Activated CD4-positive, alpha-beta T cell treated with anti-CD3 and anti-CD28 coated beads for 48 hours (primary cell): ENCODE measurements at regions not wholly inside any gene's neighbourhood (a gene's known extent, or its start where the extent isn't known, plus 50 kb on each side); places are given as distances from the start of the nearest gene placed in this dataset.

Experiments used
- DNase-seq: peaks from one replicate; pipeline ENCODE4 v3.0.0-alpha.2; 2020

DNA sequence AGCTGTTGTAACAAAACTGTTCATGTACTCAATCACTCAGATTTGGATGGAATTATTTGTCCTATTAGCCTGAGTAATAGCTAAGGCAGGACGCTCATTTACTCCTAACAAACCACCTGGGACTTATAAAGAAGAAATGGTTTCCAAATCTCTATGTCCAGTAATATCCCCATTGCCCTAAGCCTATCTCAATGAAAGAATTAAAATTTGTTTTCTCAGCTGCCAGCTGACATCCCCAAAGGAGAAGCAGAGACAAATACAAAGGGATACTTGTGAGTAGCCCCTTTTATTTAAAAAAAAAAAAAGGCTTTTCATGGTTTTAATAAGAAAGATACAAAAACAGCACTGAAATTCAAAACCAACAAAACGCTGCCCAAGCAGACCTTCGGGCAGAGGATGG lies 211.4 kb upstream of the PARD3B start:
- DNase-seq: no peak

DNA sequence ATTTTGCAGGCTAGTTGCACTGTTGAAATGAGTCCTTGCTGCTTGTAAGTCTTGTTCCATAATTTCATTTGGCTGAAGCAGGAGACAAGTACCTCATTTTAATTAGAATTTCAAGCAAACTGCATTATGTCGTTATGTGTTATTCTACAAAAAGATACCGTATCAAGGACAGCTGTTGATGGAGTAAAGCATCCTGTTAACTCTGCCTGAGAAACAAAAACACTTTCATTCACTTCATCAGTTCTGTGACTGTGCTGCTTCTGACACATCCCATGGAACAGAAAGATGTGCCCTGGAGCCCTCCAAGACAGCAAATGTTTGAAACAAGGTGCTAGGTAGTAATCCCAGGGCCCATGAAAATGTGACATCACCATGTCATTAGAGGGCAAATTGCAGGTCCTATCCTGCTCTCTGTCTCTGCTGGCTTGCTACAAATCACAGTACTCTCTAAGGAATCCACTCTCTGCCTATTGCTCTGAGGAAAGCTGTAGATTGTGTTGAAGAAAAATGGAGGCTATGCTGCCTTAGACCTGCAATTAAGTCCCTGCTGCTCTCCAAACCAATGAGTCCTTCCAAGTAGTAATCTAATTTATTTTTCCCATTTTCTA lies 209.7 kb upstream of the PARD3B start:
- no peak for DNase-seq

DNA sequence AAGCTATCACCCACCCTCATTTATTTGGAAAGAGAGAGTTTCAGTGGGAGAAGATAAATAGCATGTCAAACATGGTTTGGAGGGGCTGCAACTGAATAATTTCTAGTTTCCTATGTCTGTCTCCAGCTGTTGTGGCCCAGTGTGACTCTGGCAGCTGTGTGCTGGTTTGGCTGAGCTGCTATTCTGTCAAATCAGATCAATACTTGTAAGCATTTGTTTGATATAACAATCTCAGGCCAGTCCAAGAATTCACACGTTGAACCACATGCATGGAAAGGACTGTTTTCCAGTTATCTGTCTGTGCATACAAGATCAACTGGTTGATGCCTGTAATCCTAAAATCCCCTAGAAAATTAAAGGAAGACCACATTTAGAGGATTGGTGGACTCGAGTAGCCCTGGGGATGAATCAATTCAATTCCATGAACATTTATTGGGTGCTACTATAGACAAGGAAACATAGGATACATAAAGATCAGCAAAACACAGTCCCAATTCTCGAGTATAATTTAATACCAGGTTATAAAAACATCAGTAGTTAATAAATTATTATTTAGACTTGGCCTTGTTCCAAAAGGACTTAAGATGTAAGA lies 209.0 kb upstream of the PARD3B start:
- no peak for DNase-seq

DNA sequence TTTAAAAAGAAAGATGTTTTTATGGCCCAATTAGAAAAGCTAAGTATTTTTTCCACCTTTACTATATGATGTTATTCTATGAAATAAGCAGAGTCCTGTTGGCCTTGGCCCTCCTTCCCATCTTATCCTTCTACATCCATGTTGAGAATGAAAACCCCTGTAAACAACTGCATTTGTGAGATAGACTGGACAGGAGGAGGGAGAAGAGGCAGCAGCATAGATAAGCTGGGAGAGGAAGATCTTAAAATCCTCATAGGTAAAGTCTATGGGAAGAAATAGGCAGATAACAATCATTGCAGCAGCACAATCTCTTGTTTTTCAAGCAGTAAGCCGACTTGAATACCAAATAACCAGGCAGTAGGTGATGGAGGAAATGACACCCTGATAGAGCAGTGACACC lies 207.6 kb upstream of the PARD3B start:
- DNase-seq: no peak

DNA sequence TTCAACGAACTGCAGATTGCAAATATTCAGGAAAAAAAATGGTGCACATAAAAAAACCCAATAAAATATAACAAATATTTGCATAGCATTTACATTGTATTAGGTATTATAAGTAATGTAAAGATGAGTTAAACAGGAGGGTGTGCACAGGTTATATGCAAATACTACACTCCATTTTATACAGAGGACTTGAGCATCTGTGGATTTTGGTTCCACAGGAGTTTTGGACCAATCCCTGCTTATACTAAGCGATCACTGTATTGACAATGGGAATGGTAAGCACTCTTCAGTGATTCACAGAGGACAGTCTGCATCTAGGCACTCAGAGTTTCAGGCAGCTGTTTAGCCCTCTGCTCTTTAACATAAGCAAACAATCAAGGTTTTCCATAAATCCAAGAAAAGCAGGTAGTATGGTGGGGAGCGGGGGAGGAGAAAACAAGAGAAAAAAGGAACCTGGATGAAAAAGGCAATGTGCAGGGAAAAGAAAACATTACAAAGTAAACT lies 206.0 kb upstream of the PARD3B start:
- DNase-seq: no peak

DNA sequence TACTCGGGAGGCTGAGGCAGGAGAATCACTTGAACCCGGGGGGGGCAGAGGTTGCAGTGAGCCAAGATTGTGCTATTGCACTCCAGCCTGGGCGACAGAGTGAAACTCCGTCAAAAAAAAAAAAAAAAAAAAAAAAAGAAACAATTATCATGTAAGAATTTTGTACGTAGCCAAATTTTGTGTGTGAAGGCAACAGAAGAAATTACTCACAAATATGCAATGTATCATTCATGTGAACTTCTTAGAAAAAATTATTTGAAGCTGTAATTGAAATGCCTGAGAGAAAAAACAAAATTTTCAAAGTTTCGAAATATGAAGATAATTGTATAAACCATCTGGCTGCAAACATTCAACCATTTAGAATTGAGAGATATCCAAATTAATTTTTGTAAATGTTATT lies 204.8 kb upstream of the PARD3B start:
- DNase-seq: no peak

DNA sequence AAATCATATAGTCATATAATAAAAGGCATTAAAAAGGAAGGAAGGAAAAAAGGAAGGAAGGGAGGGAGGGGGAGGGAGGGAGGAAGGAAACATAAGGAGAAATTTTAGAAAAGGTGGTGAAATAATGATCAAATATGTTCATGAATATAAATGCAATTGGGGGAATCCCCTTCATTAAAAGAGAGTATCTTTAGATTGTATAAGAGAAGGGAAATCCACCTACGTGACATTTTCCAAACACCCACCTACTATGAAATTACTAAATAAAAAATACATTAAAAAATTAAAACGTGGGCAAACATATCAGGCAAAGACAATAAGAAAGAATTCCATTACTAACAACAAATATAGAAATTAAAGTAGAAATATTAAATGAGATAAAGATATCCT lies 203.4 kb upstream of the PARD3B start:
- DNase-seq: no peak

DNA sequence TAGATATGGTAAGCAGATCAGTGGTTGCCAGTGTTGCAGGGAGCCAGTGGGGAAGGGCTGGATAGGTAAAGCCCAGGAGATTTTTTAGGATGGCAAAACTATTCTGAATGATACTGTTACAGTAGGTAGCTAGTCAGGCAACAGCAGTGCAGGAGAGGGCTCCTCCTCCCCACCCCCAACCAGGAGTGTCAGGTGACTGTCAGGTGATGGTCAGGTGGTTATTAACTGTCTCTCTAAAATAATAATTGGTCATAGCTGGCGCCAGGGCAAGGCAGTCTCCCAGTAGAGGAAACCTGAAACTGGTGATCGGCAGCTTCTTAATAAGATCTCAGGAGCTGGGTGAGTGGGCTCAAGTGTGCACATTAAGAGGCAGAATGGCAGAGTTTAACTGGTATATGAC lies 201.6 kb upstream of the PARD3B start:
- DNase-seq: no peak

DNA sequence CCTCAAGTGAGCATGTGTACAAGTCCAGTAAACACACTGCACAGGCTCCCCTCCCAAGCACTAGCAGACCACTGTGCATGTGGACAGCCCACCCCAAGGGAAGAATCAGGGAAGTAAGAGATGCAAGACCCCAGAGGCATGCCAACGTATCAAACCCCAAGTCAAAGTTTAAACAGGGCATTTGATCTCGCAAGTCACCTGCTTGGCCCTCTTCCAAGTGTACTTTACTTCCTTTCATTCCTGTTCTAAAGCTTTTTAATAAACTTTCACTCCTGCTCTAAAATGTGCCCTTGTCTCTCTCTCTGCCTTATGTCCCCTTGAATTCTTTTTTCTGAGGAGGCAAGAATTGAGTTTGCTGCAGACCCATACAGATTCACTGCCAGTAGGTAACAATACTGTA lies 201.2 kb upstream of the PARD3B start:
- DNase-seq: no peak

DNA sequence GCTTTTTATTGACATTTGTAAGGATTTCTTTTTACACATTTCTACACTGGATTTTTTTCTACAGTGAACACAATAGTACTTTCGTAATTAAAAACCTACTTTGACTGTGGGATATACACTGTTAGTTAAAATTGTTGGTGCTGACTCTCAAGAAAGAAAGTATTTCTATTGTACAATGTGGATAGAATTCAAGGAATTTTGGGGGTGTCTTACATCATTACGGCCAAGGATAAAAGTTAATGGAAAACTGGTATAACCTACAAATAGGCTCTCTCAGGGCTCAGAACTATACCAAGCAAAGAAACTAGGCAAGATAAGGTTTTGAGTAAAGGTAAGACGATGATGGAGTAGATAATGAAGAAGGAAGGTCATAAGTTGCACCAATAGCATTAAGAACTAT lies 198.4 kb upstream of the PARD3B start:
- no peak for DNase-seq

DNA sequence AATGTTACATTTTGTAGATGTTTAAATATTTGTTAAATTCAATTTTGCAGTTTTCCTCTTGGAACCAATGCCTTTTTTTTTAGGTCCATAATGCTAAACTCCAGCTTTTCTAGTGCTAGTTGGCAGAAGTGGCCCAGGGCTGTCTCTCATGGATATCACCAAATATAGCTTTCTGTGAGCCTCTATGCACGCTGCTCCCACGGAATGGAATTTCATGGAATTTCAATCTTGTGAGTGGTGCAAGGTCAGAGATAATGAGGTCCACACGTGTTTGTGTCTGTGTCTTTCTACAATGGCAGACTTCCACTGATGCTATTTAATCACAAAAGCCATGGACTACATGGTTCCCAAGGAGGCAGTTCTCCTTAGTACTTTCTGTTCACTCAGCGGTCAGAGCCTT lies 191.5 kb upstream of the PARD3B start:
- DNase-seq: no peak

DNA sequence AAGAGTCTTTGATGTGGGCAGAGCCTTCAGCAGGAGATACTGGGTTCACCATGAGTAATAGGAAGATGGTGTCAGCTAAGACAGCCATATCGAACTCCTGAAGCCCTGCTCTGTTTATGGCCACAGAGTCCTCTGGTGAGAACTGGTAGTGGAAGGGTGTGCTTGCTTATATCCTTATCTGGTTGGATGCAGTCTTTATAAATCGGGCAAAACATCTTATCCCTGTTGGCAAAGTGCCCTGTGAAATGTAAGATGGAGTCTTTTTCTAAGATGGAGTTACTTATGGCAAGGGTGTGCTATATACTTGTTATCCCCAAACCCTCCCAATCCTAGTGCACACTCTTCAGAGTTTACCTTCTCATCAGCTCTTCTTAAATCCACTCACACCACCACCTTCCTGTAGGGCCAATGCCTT lies 190.8 kb upstream of the PARD3B start:
- DNase-seq: no peak

DNA sequence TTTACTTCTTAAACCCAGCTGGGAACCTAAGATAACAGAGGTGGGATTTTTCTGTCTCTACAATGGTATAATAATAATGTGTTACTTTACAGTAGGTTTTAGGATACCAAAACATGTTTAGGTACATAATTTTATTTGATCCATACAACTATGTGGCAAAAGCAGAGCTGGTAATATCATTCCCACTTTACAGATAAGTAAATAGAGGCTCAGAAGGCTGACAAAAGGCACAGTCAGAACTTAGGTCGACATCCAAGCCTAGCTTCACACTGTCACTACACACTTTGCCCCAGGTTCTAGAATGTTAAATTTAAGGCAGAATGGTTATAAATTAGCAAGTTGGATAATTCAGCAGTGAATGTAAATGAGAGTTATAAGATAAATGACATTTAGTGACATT lies 189.6 kb upstream of the PARD3B start:
- no peak for DNase-seq

DNA sequence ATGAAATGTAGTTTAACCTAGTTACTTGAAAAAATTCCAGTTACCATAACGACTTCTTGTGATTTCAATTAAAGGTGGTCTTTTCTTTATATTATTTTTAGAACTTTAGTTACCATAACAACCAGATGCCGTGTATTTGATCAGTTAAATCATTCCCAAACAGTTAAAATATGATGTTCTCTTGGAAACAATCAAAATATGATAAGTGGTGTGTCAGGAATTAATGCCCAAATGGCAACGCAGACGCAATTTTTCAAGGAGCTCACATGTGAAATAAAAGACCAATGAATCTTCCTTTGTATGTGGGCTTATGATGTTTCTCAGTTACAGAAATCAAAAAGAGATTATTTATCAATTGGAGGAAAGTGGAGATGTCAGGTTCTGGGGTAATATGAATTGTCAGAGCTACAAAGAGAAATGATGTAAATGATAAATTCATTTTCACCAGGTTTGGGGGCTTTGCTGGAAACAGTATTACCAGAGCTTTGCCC lies 189.1 kb upstream of the PARD3B start:
- DNase-seq: no peak

DNA sequence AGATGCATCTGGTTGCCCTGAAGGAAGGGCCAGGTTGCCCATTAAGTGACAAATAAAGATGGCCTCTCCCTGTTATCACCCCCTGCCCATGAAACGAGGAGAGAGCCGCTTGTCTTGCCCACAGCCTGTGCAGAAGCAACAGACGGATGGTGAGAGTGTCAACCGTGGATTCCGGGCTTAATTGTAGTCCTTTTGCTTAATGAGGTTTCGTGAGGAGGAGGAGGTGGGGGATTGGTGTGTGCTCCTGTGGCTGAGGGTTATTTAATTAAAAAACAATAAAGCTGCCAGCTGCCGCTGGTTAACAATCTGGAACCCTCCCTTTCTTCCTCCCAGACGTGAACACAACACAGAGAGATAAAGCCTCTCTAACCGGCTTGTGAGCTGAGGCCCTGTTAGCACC lies 188.0 kb upstream of the PARD3B start:
- no peak for DNase-seq

DNA sequence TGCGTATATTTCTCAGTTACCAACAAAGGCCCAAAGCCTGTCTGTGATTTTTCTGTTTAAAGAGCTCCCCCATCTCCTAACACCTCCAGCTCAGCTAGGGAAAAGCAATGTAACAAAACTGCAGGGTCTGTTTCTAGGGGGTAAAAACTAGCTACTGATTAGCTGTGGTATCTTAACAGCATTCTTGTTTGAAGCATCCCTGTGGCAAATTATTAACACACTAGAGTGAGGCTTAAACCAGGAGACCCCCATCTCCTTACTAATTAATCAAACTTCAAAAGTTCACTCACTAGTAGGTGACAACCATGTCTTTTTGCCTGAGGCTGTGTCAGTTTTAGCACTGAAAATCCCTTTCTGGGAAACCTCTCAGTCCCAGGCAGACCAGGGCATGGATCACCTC lies 186.2 kb upstream of the PARD3B start:
- DNase-seq: no peak

DNA sequence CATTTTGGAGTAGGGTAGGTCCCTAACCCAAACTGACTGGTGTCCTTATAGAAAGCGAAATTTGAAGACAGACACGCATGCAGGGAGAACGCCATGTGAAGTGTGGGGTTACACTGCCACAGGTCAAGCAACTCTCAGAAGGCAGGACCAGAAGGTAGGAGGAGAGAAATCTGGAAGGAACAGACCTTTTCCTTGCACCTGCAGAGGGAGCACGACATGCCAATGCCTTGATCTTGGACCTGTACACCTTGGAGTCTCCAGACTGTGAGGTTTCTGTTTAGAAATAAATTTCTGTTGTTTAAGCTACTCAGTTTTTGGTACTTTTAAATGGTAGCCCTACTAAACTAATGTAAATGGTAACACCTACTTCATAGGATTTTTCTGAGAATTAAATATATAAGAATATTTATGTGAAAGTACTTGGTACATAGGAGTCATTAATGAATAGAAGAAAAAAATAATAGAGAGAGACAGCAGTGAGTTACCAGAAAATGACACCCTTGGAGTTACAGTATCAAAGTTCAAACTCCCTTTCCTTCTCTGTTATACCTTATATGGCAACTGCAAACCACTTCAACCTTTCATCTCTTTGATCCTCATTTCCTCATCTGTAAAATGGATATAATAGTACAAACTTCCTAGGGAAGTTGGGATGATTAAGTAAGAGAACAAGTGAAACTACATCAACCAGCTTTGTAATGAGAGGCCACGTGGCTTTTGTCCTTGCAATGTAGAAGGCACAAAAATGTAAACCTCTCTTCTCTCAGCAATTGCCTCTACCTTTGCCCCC lies 184.9 kb upstream of the PARD3B start:
- no peak for DNase-seq

DNA sequence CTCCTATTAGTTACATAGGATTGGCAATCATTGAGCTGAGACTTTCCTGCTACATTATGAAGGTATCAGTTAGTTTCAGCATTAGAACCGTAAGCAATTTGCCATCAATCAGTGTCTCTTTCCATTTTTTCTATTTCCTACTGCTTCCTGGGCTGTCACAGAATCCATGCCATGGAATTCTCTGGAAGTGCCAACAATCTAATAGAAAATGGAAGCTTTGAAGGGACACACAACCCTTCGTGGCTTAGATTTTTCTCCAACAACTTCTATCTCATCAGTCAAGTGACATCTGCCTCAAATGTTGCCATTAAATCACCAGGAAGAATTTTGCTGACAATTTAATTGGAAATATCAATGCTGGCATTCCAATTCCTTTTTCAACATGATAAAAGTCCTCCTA lies 183.5 kb upstream of the PARD3B start:
- DNase-seq: no peak

DNA sequence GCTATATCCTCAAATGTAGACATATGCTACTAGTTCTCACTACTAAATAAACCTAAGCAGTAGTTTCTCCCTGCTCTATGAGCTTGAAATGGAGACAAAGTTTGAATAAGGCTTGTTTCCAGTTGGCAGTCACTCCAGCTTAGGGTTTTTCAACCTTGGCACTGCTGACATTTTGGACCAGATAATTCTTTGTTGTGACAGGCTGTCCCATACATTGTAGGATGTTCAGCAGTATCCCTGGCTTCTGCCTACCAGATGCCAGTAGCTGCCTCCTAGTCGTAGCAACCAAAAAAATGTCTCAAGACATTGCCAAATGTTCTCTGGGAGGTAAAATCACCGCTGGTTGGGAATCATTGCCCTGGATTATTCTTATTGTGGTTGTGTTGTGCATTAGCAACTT lies 182.7 kb upstream of the PARD3B start:
- DNase-seq: no peak

DNA sequence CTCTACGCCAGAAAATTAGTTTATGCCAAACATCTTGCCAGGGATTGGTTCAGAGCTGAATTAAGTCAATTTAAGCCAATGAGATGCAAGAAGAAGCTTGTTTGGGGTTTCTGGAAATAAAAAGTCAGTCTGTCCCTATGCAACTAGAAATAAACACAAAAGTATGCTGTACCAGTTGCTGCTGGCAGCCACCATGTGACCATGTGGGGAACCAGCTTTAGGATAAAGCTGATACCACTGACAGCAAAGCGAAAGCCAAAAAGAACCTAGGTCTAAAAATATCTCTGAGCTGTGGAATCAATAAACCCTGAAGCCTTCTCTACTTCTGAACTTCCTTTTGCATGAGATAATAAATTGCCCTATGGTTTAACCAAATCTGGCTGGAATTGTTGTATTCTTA lies 181.8 kb upstream of the PARD3B start:
- no peak for DNase-seq

DNA sequence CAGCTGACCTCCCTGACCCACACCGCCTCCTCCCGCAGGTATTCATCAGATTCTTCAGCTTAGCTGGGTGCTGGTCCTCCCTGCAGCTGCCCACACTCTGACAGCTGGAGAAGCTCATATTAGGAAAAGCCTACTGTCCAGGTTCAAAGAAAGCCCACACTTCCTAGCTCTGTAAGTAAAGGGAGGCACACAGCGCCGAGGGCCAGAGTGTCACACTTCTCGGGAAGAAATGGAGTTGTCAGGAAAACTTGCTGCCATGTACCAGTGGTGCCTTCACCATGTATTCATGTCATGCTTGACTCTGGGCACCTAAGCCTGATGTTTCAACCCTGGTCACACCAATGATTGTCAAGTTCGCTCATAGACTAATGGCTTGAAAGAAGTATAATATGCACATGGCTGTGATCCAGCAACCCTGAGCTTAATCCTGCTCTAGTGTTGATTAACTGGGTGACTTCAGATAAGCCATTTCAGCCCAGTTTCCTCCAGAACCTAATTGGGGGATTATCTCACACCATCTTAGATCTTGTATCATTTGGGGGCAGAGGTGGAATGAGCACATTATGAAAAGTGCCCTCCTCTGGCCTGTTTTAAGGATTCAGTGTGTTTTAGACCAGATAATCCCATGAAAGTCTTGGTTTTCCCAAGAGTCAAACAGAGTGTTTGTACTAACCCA lies 180.3 kb upstream of the PARD3B start:
- DNase-seq: no peak

DNA sequence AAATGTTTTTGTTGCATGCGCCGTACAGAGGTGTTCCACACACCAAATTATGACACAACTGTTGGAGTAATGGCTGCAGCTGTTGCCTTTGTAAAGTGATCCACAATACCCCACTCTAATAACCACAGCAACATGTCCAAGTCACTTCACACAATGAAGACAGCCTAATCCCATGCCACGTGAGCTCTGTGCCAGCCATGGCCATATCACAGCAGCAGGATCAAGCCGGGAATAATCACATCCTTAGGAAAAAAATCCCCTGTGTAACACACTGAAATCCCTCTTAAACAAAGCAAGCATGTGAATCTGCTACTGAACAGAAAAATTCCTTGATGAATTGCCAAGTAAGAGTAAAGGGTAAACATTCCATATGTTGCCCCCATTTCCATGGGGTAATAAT lies 179.5 kb upstream of the PARD3B start:
- DNase-seq: no peak

DNA sequence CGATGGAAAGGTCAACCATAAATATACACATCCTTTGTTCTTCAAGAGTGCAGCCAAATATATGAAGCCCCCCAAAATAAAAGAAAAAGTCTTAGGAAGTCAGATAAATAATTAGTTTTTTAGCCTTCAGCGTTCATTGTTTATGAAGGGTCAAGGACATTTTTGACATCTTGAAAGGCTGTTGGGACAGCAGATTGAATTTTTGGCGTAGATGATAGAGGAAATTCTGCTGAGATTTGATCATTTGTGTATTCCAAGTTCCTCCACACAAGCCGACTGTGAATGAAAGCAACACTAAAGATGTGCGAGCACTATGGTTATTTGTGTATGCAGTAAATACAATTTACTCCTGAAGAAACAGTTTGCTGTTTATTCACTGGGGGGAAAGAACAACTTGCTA lies 177.8 kb upstream of the PARD3B start:
- DNase-seq: no peak
